ENCODE measurements at regions not wholly inside any gene's neighbourhood (a gene's known extent, or its start where the extent isn't known, plus 50 kb on each side); places are given as distances from the start of the nearest gene placed in this dataset.

DNA sequence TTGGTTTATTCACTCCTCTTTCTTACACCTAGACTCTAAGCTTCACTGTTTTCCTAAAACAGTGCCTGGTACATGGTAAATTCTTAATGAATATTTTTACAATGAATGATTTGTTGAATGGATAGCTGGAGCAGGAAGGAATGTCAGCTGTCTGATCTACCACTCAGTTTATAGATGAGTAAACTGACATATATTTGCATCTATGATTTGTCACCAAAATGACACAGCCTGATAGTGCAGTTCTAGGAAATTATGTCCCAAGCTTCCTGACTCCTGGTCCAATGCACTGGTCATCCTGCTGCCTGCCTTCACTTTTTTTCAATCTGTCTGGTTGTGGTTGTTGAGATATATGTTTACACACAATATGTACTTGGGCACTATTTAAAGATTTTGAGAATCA, 651.7 kb upstream of the WWC1 start:
- TF ChIP-seq, protein P1, sequence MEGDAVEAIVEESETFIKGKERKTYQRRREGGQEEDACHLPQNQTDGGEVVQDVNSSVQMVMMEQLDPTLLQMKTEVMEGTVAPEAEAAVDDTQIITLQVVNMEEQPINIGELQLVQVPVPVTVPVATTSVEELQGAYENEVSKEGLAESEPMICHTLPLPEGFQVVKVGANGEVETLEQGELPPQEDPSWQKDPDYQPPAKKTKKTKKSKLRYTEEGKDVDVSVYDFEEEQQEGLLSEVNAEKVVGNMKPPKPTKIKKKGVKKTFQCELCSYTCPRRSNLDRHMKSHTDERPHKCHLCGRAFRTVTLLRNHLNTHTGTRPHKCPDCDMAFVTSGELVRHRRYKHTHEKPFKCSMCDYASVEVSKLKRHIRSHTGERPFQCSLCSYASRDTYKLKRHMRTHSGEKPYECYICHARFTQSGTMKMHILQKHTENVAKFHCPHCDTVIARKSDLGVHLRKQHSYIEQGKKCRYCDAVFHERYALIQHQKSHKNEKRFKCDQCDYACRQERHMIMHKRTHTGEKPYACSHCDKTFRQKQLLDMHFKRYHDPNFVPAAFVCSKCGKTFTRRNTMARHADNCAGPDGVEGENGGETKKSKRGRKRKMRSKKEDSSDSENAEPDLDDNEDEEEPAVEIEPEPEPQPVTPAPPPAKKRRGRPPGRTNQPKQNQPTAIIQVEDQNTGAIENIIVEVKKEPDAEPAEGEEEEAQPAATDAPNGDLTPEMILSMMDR (IDR thresholded peaks at IDR 0.05; ENCODE audit: insufficient read depth, low read length, poor library complexity, severe bottlenecking) = no peak
- TF ChIP-seq EZH2phosphoT487 (conservative IDR thresholded peaks at IDR 0.05; ENCODE audit: low read length) = no peak

All from SU-DHL-6 (cell line).